ENCODE measurements at regions not wholly inside any gene's neighbourhood (a gene's known extent, or its start where the extent isn't known, plus 50 kb on each side); places are given as distances from the start of the nearest gene placed in this dataset.
A peak's percentile ranks its signal among the peaks of the same experiment; 100 is the strongest.

DNA sequence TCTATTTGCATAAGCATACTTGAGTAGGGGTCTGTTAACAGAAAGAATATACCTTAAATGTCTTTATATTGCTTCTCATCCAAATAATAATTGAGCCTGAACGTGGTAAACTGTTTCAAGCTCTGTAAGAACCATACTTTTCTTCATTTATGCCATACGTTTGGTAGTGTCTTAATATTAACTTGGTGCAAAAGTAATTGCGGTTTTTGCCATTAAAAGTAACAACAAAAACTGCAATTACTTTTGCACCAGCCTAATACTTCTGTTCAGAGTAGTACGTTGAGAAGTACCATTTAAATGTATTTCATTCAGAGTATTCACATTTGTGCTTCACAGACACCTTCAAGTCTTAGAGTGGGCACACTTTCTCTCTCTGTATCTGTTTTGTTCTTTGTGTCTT lies 60.5 kb downstream of the DDIT4L start:
- no peaks in the 10 kb centered on the region for H3K9me3 ChIP-seq (replicated peaks; ENCODE audit: control insufficient read depth, insufficient read depth, low read depth, low read length)
- H4K20me1 ChIP-seq (replicated peaks; ENCODE audit: control insufficient read depth, insufficient read depth, low read length): no peaks in the 10 kb centered on the region
- no peak overlapping the region for H3K9ac ChIP-seq (ENCODE audit: insufficient read depth in 1 of 2, low read depth in 2 of 2, low read length in 2 of 2)
- H3K27ac ChIP-seq (ENCODE audit: extremely low read depth, low read depth, low read length): no peak overlapping the region
- no peaks in the 10 kb centered on the region for H3K9me1 ChIP-seq (ENCODE audit: control insufficient read depth, insufficient read depth, low read length)
- in situ Hi-C loops (cut with MboI): no loop called here
- DNase-seq (ENCODE audit: extremely low read depth in 1 of 4, low spot score in 3 of 4): no peak
- no TSS peak for BruUV-seq (replicated peaks)
- H2AFZ ChIP-seq (ENCODE audit: low read depth, low read length): no peak overlapping the region
- ChIA-PET CTCF (ENCODE audit: low intra/inter-chr PET ratio) (no interaction called here), POLR2A (no interaction called here)
- no peaks in the 10 kb centered on the region for H3K4me1 ChIP-seq (replicated peaks in 1 of 2; ENCODE audit: control insufficient read depth in 2 of 2, insufficient read depth in 2 of 2, low read length in 2 of 2)
- ATAC-seq: no peak
- no peaks in the 10 kb centered on the region for H3K36me3 ChIP-seq (ENCODE audit: control insufficient read depth, insufficient read depth, low read length)
- intact Hi-C loops (cut with micrococcal nuclease): no loop called here
- no peaks in the 10 kb centered on the region for H3K27me3 ChIP-seq (ENCODE audit: control insufficient read depth in 2 of 2, insufficient read depth in 2 of 2, low read length in 2 of 2)
- no peak overlapping the region for H3K4me3 ChIP-seq
- no peak for FAIRE-seq
- no peaks in the 10 kb centered on the region for H3K79me2 ChIP-seq (ENCODE audit: control insufficient read depth, insufficient read depth, low read length)
- TF ChIP-seq ZBTB40 (IDR thresholded peaks at IDR 0.05): 0 out of 2 replicates have a peak, but pooled peaks have one; percentile 17
- TF ChIP-seq ZBTB40 (CRISPR knock-in tag; IDR thresholded peaks at IDR 0.05): no peak
- TF ChIP-seq MAFK (IDR thresholded peaks at IDR 0.05; ENCODE audit: low read length): no peak
- 2% methylated on average over 4 of the region's 4 CpGs for WGBS (ENCODE audit: insufficient coverage, low coverage, missing lambda C conversion rate)
- no peak overlapping the region for H3K4me2 ChIP-seq (ENCODE audit: insufficient read depth, low read length)

Data from K562 (cell line).